ENCODE measurements at regions not wholly inside any gene's neighbourhood (a gene's known extent, or its start where the extent isn't known, plus 50 kb on each side); places are given as distances from the start of the nearest gene placed in this dataset.

- Histone ChIP-seq H4K20me1 (replicated peaks; ENCODE audit: insufficient read depth) (no peaks in the 10 kb centered on the region), H3K36me3 (ENCODE audit: insufficient read depth) (no peaks in the 10 kb centered on the region), H3K4me2 (no peak overlapping the region), H3K4me3 (no peak overlapping the region), H3K27me3 (ENCODE audit: insufficient read depth) (no peaks in the 10 kb centered on the region), H3K27ac (ENCODE audit: low read depth) (no peak overlapping the region), H3K79me2 (replicated peaks; ENCODE audit: insufficient read depth) (no peaks in the 10 kb centered on the region), H3F3A (replicated peaks; ENCODE audit: low read depth) (no peaks in the 10 kb centered on the region), H2AFZ (no peak overlapping the region), H3K9me2 (ENCODE audit: insufficient read depth) (no peaks in the 10 kb centered on the region), H3K4me1 (ENCODE audit: insufficient read depth) (no peaks in the 10 kb centered on the region)
- no peak overlapping the region for H3K4me3 Mint-ChIP-seq
- no peaks in the 10 kb centered on the region; the same call in 2 of the 3 replicates for H3K9me3 Mint-ChIP-seq
- H3K36me3 Mint-ChIP-seq (ENCODE audit: low read depth), result no peaks in the 10 kb centered on the region
- no peak for ATAC-seq
- H3K27ac Mint-ChIP-seq, result no peak overlapping the region
- no peaks in the 10 kb centered on the region for H3K4me1 Mint-ChIP-seq
- TF ChIP-seq POLR2AphosphoS5 (IDR thresholded peaks at IDR 0.05; ENCODE audit: low read depth), result no peak
- no peak for TF ChIP-seq REST (IDR thresholded peaks at IDR 0.05; ENCODE audit: unreplicated experiment)
- TF ChIP-seq CTCF (conservative IDR thresholded peaks at IDR 0.05; ENCODE audit: low read depth in 2 of 2), result no peak
- TF ChIP-seq EZH2 (IDR thresholded peaks at IDR 0.05; ENCODE audit: low read depth, unreplicated experiment), result no peak
- no peak for TF ChIP-seq NANOG (IDR thresholded peaks at IDR 0.05; ENCODE audit: borderline replicate concordance)
- TF ChIP-seq JUNB (IDR thresholded peaks at IDR 0.05; ENCODE audit: unreplicated experiment), result no peak
- no peak for TF ChIP-seq ZNF114 (CRISPR knock-in tag; IDR thresholded peaks at IDR 0.05)
- TF ChIP-seq ZNF462 (CRISPR knock-in tag; IDR thresholded peaks at IDR 0.05), result no peak
- no peak for TF ChIP-seq EZH2phosphoT487 (IDR thresholded peaks at IDR 0.05; ENCODE audit: unreplicated experiment)
- TF ChIP-seq CREB1 (CRISPR knock-in tag; IDR thresholded peaks at IDR 0.05; ENCODE audit: low read depth), result no peak
- no peak for TF ChIP-seq STAT1 (IDR thresholded peaks at IDR 0.05; ENCODE audit: unreplicated experiment)
- no peak for TF ChIP-seq ETS1 (IDR thresholded peaks at IDR 0.05)
- no peak for TF ChIP-seq ZNF331 (CRISPR knock-in tag; IDR thresholded peaks at IDR 0.05; ENCODE audit: low read depth)
- no peaks in the 10 kb centered on the region for H3K27me3 Mint-ChIP-seq (ENCODE audit: insufficient read depth, low read depth, poor library complexity)
- no peak for DNase-seq (ENCODE audit: low spot score)
Measured at GRCh38 chr5:92868442-92868841, 712.6 kb downstream of the NR2F1-AS1 start.

Measured in GM23338 (cell line).